HEK293T (cell line): ENCODE measurements at regions not wholly inside any gene's neighbourhood (a gene's known extent, or its start where the extent isn't known, plus 50 kb on each side); places are given as distances from the start of the nearest gene placed in this dataset.

Experiments used
- FOXK2 ChIP-seq: fragments of 450-650 bp; IDR thresholded peaks from 2 replicates; pipeline ENCODE4 v1.6.1; 2016; ENCODE audit warnings: mild to moderate bottlenecking
- FOXM1 ChIP-seq: fragments of 450-650 bp; IDR thresholded peaks from 2 replicates; pipeline ENCODE4 v1.6.1; 2017; ENCODE audit warnings: mild to moderate bottlenecking, borderline replicate concordance

DNA sequence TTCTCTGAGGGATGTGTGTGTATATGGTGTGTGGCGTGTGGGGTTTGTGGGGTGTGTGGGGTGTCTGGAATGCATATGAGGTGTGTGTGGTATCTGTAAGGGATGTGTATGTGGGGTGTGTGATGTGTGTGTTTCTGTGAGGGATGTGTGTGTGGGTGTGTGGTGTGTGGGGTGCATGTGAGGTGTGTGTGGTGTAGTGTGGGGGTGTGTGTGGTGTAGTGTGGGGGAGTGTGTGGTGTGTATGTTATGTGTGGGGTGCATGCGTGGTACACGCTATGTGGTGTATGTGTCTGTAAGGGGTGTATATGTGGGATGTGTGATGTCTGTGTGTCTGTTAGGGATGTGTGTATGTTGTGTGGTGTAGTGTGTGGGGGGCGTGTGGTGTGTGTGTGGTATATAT lies 300.0 kb downstream of the FGF9 start:
- no peak for TF ChIP-seq FOXM1
- TF ChIP-seq FOXK2, result no peak
